Eye (tissue), 1 donor: ENCODE measurements at regions not wholly inside any gene's neighbourhood (a gene's known extent, or its start where the extent isn't known, plus 50 kb on each side); places are given as distances from the start of the nearest gene placed in this dataset.

ENCODE experiments used
- DNase-seq: peaks from one replicate; pipeline ENCODE4 v3.0.0-alpha.2; 2015

DNA sequence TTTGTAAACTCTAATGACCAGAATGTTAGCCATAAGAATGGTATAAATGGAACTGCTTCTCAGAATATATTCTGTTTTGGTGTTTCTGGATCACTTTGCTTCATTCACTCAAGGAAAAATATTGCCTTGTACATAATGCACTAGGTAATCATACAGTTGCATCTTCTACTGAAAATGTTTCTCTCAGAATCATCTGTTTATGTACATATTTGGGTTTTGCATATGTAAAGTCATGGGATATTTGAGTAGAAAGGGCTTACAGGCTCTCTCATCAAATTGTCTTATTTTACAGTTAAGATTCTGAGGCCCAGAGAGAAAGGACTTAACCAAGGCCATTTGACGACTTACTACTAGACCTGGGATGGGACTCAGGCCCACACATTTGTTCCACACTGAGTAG lies 97.8 kb upstream of the PALM2AKAP2 start:
- DNase-seq, result no peak

DNA sequence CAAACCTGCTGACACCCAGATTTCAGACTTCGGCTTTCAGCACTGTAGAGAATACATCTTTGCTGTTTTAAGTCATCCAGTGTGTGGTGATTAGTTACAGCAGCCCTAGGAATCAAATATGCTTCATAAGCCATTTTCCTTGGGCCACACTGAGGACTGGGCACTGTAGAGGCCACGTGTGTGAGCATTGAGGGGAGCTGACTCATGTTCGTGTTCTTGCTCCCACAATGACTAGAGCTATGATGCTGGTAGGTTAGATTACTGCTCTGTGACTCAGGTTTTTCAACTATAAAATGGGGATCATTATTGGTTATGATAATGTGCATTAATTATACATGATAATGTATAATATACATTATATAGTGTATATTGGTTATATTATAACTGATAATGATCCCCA lies 96.5 kb upstream of the PALM2AKAP2 start:
- no peak for DNase-seq

- DNase-seq, result no peak
Measured at GRCh38 chr9:109689701-109690100, 90.3 kb upstream of the PALM2AKAP2 start.

DNA sequence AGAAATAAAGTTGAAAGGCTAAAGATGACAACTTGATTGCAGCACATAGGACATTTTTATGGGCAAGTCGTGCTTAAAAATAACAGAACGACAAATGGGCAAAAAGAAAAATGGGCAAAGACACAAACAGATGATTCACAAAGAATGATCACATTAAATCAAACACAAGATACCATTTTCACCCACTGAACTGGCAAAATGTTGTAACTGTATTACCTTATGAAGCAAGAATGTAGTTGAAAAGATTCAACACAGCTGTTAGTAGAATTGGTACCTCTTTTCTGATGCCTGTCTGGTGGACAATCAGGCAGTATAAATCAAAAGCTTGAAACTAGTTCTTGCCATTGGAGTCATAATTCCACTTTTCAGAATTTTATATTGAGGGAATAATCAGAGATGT lies 81.0 kb upstream of the PALM2AKAP2 start:
- no peak for DNase-seq

GRCh38 chr9:109704546-109704945 lies 75.5 kb upstream of the PALM2AKAP2 start:
- no peak for DNase-seq

GRCh38 chr9:109705515-109705914 lies 74.5 kb upstream of the PALM2AKAP2 start:
- DNase-seq, result no peak

GRCh38 chr9:109707355-109707754 lies 72.6 kb upstream of the PALM2AKAP2 start:
- no peak for DNase-seq

DNA sequence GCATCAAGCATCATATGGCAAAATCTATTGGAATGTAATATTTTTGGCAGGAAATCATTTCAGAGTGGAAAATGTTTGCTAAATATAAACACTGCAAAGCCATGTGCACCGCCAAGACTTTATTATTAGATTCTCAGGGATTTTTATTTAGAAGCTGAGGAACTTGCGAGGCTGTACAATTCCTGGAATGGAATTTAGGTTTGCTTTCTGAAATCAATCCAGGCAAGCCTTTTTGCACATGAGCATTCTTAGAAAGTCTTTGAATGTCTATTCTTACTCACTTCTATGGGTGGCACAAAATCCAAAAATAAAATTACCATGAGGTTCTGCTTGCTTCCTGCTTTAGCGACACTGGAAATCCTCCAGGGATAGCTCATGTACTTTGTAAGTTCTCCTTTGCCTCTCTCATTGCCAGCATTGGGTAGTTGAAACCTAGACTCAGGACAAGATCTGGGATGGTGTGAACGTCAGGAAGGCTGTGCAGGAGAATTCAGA lies 71.5 kb upstream of the PALM2AKAP2 start:
- peak; percentile 67 for DNase-seq

- no peak for DNase-seq
Measured at GRCh38 chr9:109709866-109710265, 70.1 kb upstream of the PALM2AKAP2 start.

DNA sequence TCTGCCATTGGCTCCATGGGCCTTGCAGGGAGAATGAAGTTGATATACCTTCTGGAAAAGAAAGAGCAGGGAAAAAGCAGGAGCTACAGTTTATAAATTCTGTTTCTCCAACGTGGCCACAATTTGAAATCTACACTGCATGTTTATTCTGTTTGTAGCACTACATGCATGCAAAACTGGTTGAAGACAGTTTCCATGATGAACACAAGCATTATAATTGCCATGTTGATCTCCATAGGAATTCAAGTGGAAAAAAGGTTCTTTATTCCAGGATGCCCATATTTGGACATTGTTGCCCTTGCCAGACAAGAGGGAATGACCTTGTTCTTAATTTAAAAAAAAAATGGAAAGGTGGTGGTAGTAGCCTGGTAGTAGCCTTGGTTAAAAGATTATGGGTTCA lies 69.2 kb upstream of the PALM2AKAP2 start:
- DNase-seq, result no peak

DNA sequence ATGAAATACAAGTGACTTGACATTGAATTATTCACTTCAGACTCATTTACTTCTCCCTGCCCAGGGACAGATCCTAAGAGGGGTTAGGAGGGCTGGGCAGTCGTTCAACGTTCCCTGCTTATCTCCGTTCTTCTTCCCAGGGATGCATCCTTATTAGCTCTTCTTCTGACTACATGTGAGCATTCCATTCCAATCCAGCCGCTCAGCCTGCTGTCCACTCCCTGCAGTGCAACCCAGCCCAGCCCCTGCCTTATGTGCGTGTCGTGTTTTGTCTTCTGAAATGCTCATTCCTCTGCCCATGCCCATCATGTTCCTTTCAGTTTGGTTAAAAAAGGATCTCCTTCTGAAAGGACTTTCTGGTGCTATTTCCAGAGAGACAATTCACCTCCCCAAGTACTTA lies 64.7 kb upstream of the PALM2AKAP2 start:
- no peak for DNase-seq

DNA sequence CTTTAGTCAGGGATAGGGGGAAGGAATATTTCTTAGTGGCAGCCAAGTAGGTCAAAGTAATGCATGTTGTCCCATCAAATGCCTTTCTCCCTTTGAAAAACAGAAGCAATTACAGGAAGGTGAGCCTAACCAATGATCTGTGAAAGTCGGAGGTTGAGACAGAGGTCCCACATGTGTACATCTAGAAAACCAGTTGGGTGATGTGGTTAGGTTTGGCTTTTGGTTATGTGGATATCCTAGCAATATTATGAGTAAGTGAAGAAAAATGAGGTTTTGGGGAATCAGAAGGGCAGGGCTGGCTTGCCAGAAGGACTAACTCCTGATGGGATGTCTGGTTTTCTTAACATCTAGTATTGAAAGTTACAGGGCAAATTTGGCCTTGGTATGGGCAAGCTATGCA lies 63.4 kb upstream of the PALM2AKAP2 start:
- no peak for DNase-seq

- DNase-seq, result no peak
Measured at GRCh38 chr9:109717342-109717741, 62.7 kb upstream of the PALM2AKAP2 start.

GRCh38 chr9:109718861-109719260 lies 61.1 kb upstream of the PALM2AKAP2 start:
- DNase-seq, result no peak

- DNase-seq, result no peak
Measured at GRCh38 chr9:109721001-109721400, 59.0 kb upstream of the PALM2AKAP2 start.

DNA sequence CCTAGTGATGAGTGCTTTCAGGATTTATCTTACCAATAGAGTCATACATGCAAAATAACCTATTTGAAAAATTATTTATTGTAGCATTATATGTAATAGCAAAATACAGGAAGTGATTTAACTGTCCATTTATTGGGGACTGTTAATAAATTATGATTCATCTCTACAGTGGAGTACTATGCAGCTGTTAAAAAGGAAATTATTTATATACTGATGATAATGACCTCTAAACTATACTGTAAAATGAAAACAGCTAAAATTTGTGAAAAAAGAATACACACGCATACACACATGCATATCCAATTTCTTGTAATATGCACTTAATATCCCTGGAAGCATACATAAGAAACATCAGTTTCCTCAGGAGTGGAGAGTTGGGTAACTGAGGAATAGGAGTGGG lies 58.0 kb upstream of the PALM2AKAP2 start:
- DNase-seq, result no peak

DNA sequence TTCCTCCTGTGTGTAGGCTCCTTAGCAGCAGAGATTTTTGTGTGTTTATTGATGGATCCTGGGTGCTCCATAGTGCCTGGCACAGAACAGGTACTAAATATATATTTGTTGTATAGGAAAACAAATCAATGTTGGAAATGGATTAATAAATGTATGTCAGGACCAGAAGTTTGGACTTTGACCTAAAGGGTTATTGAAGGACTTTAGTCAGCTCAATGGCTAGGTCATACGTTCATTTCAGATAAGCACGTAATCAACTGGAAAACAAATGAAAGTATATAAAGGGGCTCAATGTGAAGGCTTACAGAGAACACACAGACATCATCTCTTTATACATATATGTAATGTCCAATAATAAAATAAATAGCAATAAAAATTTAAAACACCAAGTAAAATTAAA lies 56.2 kb upstream of the PALM2AKAP2 start:
- DNase-seq, result no peak

DNA sequence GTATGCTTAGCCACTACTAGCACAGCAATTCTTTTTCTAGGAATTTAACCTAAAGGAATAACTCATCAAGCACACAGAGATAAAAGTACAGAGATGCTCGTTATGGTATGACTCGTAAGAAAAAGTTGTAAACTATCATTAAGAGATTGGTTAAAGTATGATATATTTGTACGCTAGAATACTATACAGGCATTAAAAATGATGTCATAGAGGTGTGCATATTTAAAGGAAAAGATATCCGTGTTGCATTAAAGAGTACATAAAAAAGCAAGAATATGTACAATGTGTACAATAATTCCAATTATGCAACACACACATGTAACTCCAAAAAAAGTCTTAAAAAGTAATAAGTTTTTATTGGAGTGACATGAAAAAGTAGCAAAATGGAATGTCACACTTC lies 54.5 kb upstream of the PALM2AKAP2 start:
- DNase-seq, result no peak

DNA sequence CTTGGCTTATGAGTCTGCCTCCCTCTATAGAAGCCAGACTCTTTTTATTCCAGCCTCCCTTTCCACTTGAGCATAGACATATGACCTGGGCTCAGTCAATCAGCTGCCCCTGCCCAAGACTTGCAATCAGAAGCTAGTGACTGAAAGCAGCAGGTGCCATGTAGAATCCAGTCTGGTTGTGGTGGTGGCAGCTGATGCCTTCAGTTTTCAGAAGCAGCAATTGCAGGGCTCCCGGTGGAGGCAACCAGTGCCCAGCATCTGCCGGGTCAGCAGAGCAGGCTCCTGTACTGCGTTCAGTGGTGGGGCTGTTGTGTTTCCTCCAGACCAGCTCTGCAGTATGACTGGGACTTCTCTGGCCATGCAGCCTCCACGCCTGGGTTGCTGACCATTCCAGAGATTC lies 53.9 kb upstream of the PALM2AKAP2 start:
- DNase-seq, result no peak

GRCh38 chr9:109728686-109729300 lies 51.2 kb upstream of the PALM2AKAP2 start:
- DNase-seq, result no peak

GRCh38 chr9:109729513-109729912 lies 50.5 kb upstream of the PALM2AKAP2 start:
- no peak for DNase-seq
